NCI-H748 (cell line): ENCODE measurements at regions not wholly inside any gene's neighbourhood (a gene's known extent, or its start where the extent isn't known, plus 50 kb on each side); places are given as distances from the start of the nearest gene placed in this dataset.
"Not testable (repeated sequence)": the region's sequence is repeated elsewhere in the genome, so short reads cannot be mapped to it uniquely, and the experiment has no call there.

Experiments
- DNase-seq: peaks from one replicate; lab custom pipeline; 2025; ENCODE audit not compliant: unreplicated experiment; lab: John Stamatoyannopoulos, UW

- DNase-seq, result no peak
These were observed 466.3 kb upstream of the ID4 start for GRCh38 chr6:19370831-19371230.

- DNase-seq, result no peak
These were observed 461.6 kb upstream of the ID4 start for GRCh38 chr6:19375613-19376012.

GRCh38 chr6:19377722-19378121 is 459.4 kb upstream of the ID4 start:
- DNase-seq, result no peak

GRCh38 chr6:19380293-19380692 is 456.9 kb upstream of the ID4 start:
- DNase-seq, result no peak

GRCh38 chr6:19382676-19383075 is 454.5 kb upstream of the ID4 start:
- DNase-seq, result peak; percentile 43

- no peak for DNase-seq
These were observed 445.2 kb upstream of the ID4 start for GRCh38 chr6:19391926-19392325.

GRCh38 chr6:19394051-19394450 is 443.1 kb upstream of the ID4 start:
- no peak for DNase-seq

- DNase-seq, result no peak
These were observed 442.5 kb upstream of the ID4 start for GRCh38 chr6:19394687-19395086.

- no peak for DNase-seq
These were observed 441.9 kb upstream of the ID4 start for GRCh38 chr6:19395316-19395715.

GRCh38 chr6:19399406-19399805 is 437.8 kb upstream of the ID4 start:
- no peak for DNase-seq

- DNase-seq, result not testable (repeated sequence)
These were observed 432.3 kb upstream of the ID4 start for GRCh38 chr6:19404884-19405283.

GRCh38 chr6:19408331-19408730 is 428.8 kb upstream of the ID4 start:
- no peak for DNase-seq

GRCh38 chr6:19410481-19410880 is 426.7 kb upstream of the ID4 start:
- DNase-seq, result no peak

- no peak for DNase-seq
These were observed 423.8 kb upstream of the ID4 start for GRCh38 chr6:19413323-19413722.

GRCh38 chr6:19415605-19416326 is 421.4 kb upstream of the ID4 start:
- no peak for DNase-seq

- DNase-seq, result no peak
These were observed 420.4 kb upstream of the ID4 start for GRCh38 chr6:19416811-19417210.

GRCh38 chr6:19417713-19418112 is 419.5 kb upstream of the ID4 start:
- no peak for DNase-seq

- DNase-seq, result no peak
These were observed 412.3 kb upstream of the ID4 start for GRCh38 chr6:19424853-19425252.

GRCh38 chr6:19427548-19427947 is 409.6 kb upstream of the ID4 start:
- no peak for DNase-seq

- DNase-seq, result peak; percentile 76
These were observed 404.1 kb upstream of the ID4 start for GRCh38 chr6:19432966-19433498.

GRCh38 chr6:19434065-19434464 is 403.1 kb upstream of the ID4 start:
- DNase-seq, result peak; percentile 65

GRCh38 chr6:19435755-19436154 is 401.4 kb upstream of the ID4 start:
- DNase-seq, result no peak
